ENCODE measurements at regions not wholly inside any gene's neighbourhood (a gene's known extent, or its start where the extent isn't known, plus 50 kb on each side); places are given as distances from the start of the nearest gene placed in this dataset.
A peak's percentile ranks its signal among the peaks of the same experiment; 100 is the strongest.

- Histone ChIP-seq H3K9me3 (ENCODE audit: low read length) (no peaks in the 10 kb centered on the region), H3K36me3 (ENCODE audit: low read depth, low read length) (no peaks in the 10 kb centered on the region), H3K9me2 (replicated peaks; ENCODE audit: low read length) (no peaks in the 10 kb centered on the region; the same call in 1 of the 2 replicates), H4K20me1 (ENCODE audit: low read length) (no peaks in the 10 kb centered on the region), H3K27ac (ENCODE audit: low read length) (no peak overlapping the region), H3K4me2 (ENCODE audit: low read length) (no peak overlapping the region), H3K27me3 (ENCODE audit: low read length) (no peaks in the 10 kb centered on the region), H3K4me3 (ENCODE audit: low read length) (no peak overlapping the region), H3K9ac (ENCODE audit: low read length) (no peak overlapping the region), H3F3A (ENCODE audit: low read length, unreplicated experiment) (no peaks in the 10 kb centered on the region), H3K4me1 (ENCODE audit: insufficient read depth, low read length) (no peaks in the 10 kb centered on the region), H3K79me2 (ENCODE audit: low read length) (no peaks in the 10 kb centered on the region), H2AFZ (ENCODE audit: low read length) (no peak overlapping the region)
- no TSS peak for BruUV-seq (replicated peaks)
- intact Hi-C loops (cut with micrococcal nuclease): loop anchor here (5.0 kb wide), 1 partner anchor 132 kb away; no protein-coding TSS in a partner anchor
- ChIA-PET CTCF (no interaction called here), POLR2A (ENCODE audit: unreplicated experiment) (no interaction called here)
- no peak for DNase-seq
- TF ChIP-seq CTCF (conservative IDR thresholded peaks at IDR 0.05; ENCODE audit: low read depth, low read length) (no peak), EZH2phosphoT487 (IDR thresholded peaks at IDR 0.05; ENCODE audit: borderline replicate concordance, low read length) (no peak), EZH2 (IDR thresholded peaks at IDR 0.05; ENCODE audit: low read length, unreplicated experiment) (no peak)
- no peak for ATAC-seq
Observed at GRCh38 chr10:55404094-55404493, 603.1 kb upstream of the PCDH15 start.

- H3K4me3 ChIP-seq (ENCODE audit: low read length): no peak overlapping the region
- no peaks in the 10 kb centered on the region for H3F3A ChIP-seq (ENCODE audit: low read length, unreplicated experiment)
- no peaks in the 10 kb centered on the region for H4K20me1 ChIP-seq (ENCODE audit: low read length)
- ATAC-seq (peak; percentile 90), DNase-seq (peak; percentile 36)
- H2AFZ ChIP-seq (ENCODE audit: low read length): no peak overlapping the region
- no peak overlapping the region for H3K9ac ChIP-seq (ENCODE audit: low read length)
- POLR2A ChIA-PET (ENCODE audit: unreplicated experiment): interaction anchor here (0.6 kb wide), 1 partner anchor 814 kb away, joined by 3 read pairs; no protein-coding TSS in a partner anchor
- H3K4me1 ChIP-seq (ENCODE audit: insufficient read depth, low read length): no peaks in the 10 kb centered on the region
- no peaks in the 10 kb centered on the region for H3K27me3 ChIP-seq (ENCODE audit: low read length)
- no peaks in the 10 kb centered on the region for H3K36me3 ChIP-seq (ENCODE audit: low read depth, low read length)
- no peak overlapping the region for H3K27ac ChIP-seq (ENCODE audit: low read length)
- CTCF ChIA-PET: interaction anchor here (0.5 to 1.6 kb wide), 3 partner anchors 25 to 113 kb away, joined by 3 to 6 read pairs (median 3); no protein-coding TSS in a partner anchor
- no TSS peak for BruUV-seq (replicated peaks)
- no peak overlapping the region for H3K4me2 ChIP-seq (ENCODE audit: low read length)
- no peaks in the 10 kb centered on the region for H3K9me2 ChIP-seq (replicated peaks; ENCODE audit: low read length)
- intact Hi-C loops (cut with micrococcal nuclease): loop anchor here (1.0 to 5.0 kb wide), 2 partner anchors 113 to 128 kb away; no protein-coding TSS in a partner anchor
- H3K79me2 ChIP-seq (ENCODE audit: low read length): no peaks in the 10 kb centered on the region
- H3K9me3 ChIP-seq (ENCODE audit: low read length): 0 out of 2 replicates have a peak, but pooled peaks cover 3% of the 10 kb centered on the region
- TF ChIP-seq EZH2 (IDR thresholded peaks at IDR 0.05; ENCODE audit: low read length, unreplicated experiment) (no peak), CTCF (conservative IDR thresholded peaks at IDR 0.05; ENCODE audit: low read depth, low read length) (no peak), EZH2phosphoT487 (IDR thresholded peaks at IDR 0.05; ENCODE audit: borderline replicate concordance, low read length) (no peak)
Observed at GRCh38 chr10:55400075-55400849, 599.2 kb upstream of the PCDH15 start.

- intact Hi-C loops (cut with micrococcal nuclease): loop anchor here (5.0 kb wide), 1 partner anchor 86 kb away; no protein-coding TSS in a partner anchor
- TF ChIP-seq CTCF (conservative IDR thresholded peaks at IDR 0.05; ENCODE audit: low read depth, low read length): no peak
- no peak for TF ChIP-seq EZH2phosphoT487 (IDR thresholded peaks at IDR 0.05; ENCODE audit: borderline replicate concordance, low read length)
- no peak for TF ChIP-seq EZH2 (IDR thresholded peaks at IDR 0.05; ENCODE audit: low read length, unreplicated experiment)
- H3K4me3 ChIP-seq (ENCODE audit: low read length): no peak overlapping the region
- no peaks in the 10 kb centered on the region for H3K9me2 ChIP-seq (replicated peaks; ENCODE audit: low read length)
- DNase-seq: no peak
- H2AFZ ChIP-seq (ENCODE audit: low read length): no peak overlapping the region
- ChIA-PET POLR2A (ENCODE audit: unreplicated experiment) (no interaction called here), CTCF (interaction anchor here (0.6 kb wide), 1 partner anchor 19 kb away, joined by 4 read pairs; no protein-coding TSS in a partner anchor)
- peak; percentile 72 for ATAC-seq
- H3K9me3 ChIP-seq (ENCODE audit: low read length): 0 out of 2 replicates have a peak, but pooled peaks cover 3% of the 10 kb centered on the region
- no peaks in the 10 kb centered on the region for H3K27me3 ChIP-seq (ENCODE audit: low read length)
- no peaks in the 10 kb centered on the region for H3K36me3 ChIP-seq (ENCODE audit: low read depth, low read length)
- no TSS peak for BruUV-seq (replicated peaks)
- no peak overlapping the region for H3K4me2 ChIP-seq (ENCODE audit: low read length)
- H3K9ac ChIP-seq (ENCODE audit: low read length): no peak overlapping the region
- no peaks in the 10 kb centered on the region for H3K4me1 ChIP-seq (ENCODE audit: insufficient read depth, low read length)
- no peaks in the 10 kb centered on the region for H4K20me1 ChIP-seq (ENCODE audit: low read length)
- H3F3A ChIP-seq (ENCODE audit: low read length, unreplicated experiment): no peaks in the 10 kb centered on the region
- H3K79me2 ChIP-seq (ENCODE audit: low read length): no peaks in the 10 kb centered on the region
- no peak overlapping the region for H3K27ac ChIP-seq (ENCODE audit: low read length)
Observed at GRCh38 chr10:55398497-55398882, 597.5 kb upstream of the PCDH15 start.
